ENCODE measurements at regions not wholly inside any gene's neighbourhood (a gene's known extent, or its start where the extent isn't known, plus 50 kb on each side); places are given as distances from the start of the nearest gene placed in this dataset.

DNA sequence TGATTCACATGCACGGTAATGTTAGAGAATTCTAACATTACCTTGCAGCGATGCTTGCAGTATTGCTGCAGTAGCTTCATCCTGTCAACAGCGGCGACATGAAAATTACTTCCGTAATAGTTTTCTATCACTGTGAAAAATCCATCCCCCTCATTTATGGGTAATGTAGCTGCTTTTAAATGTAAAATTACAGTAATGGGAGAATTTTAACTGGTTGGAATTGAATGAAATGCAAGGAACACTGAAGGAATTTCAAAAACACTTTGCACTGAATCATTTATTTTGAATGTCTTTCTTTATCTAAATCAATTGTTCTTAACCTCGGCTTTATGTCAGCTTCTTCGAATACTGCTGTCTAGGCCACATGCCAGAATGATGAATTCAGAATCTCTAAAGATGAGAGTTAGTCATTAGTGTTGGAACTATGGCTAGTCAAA is 102.4 kb upstream of the HIVEP1 start:
- TF ChIP-seq KAT2B (IDR thresholded peaks at IDR 0.05; ENCODE audit: low read depth, low read length), result no peak
- TF ChIP-seq, protein P1, sequence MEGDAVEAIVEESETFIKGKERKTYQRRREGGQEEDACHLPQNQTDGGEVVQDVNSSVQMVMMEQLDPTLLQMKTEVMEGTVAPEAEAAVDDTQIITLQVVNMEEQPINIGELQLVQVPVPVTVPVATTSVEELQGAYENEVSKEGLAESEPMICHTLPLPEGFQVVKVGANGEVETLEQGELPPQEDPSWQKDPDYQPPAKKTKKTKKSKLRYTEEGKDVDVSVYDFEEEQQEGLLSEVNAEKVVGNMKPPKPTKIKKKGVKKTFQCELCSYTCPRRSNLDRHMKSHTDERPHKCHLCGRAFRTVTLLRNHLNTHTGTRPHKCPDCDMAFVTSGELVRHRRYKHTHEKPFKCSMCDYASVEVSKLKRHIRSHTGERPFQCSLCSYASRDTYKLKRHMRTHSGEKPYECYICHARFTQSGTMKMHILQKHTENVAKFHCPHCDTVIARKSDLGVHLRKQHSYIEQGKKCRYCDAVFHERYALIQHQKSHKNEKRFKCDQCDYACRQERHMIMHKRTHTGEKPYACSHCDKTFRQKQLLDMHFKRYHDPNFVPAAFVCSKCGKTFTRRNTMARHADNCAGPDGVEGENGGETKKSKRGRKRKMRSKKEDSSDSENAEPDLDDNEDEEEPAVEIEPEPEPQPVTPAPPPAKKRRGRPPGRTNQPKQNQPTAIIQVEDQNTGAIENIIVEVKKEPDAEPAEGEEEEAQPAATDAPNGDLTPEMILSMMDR (IDR thresholded peaks at IDR 0.05 in 2 of 3, conservative IDR thresholded peaks at IDR 0.05 in 1 of 3; ENCODE audit: insufficient read depth in 2 of 3, low read depth in 1 of 3, low read length in 3 of 3), result no peak
- TF ChIP-seq, protein P2, sequence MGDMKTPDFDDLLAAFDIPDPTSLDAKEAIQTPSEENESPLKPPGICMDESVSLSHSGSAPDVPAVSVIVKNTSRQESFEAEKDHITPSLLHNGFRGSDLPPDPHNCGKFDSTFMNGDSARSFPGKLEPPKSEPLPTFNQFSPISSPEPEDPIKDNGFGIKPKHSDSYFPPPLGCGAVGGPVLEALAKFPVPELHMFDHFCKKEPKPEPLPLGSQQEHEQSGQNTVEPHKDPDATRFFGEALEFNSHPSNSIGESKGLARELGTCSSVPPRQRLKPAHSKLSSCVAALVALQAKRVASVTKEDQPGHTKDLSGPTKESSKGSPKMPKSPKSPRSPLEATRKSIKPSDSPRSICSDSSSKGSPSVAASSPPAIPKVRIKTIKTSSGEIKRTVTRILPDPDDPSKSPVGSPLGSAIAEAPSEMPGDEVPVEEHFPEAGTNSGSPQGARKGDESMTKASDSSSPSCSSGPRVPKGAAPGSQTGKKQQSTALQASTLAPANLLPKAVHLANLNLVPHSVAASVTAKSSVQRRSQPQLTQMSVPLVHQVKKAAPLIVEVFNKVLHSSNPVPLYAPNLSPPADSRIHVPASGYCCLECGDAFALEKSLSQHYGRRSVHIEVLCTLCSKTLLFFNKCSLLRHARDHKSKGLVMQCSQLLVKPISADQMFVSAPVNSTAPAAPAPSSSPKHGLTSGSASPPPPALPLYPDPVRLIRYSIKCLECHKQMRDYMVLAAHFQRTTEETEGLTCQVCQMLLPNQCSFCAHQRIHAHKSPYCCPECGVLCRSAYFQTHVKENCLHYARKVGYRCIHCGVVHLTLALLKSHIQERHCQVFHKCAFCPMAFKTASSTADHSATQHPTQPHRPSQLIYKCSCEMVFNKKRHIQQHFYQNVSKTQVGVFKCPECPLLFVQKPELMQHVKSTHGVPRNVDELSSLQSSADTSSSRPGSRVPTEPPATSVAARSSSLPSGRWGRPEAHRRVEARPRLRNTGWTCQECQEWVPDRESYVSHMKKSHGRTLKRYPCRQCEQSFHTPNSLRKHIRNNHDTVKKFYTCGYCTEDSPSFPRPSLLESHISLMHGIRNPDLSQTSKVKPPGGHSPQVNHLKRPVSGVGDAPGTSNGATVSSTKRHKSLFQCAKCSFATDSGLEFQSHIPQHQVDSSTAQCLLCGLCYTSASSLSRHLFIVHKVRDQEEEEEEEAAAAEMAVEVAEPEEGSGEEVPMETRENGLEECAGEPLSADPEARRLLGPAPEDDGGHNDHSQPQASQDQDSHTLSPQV (IDR thresholded peaks at IDR 0.05), result no peak
- TF ChIP-seq ZNF785 (CRISPR knock-in tag; IDR thresholded peaks at IDR 0.05), result no peak

Data from K562 (cell line).